Spleen (tissue), 11 donors: ENCODE measurements at regions not wholly inside any gene's neighbourhood (a gene's known extent, or its start where the extent isn't known, plus 50 kb on each side); places are given as distances from the start of the nearest gene placed in this dataset.

Experiments
- DNase-seq: peaks from one replicate; pipeline ENCODE4 v3.0.0-alpha.2; 2020
- H3K27ac ChIP-seq, 8 donors: fragments of 200-600 bp; sonication (generic) in 7 of 8; 1 replicate in 4 of 8; 2 replicates in 4 of 8; pipeline versions ENCODE4 v1.5.0 to v1.8.0; 2016 to 2021; ENCODE audit warnings: inconsistent platforms in 4 of 8, mild to moderate bottlenecking in 4 of 8, moderate library complexity in 1 of 8
- H3K27me3 ChIP-seq, 7 donors: fragments of 200-600 bp; sonication (generic) in 6 of 7; replicated peaks in 1 of 7; 1 replicate in 4 of 7; 2 replicates in 3 of 7; pipeline versions ENCODE4 v1.5.0 to v1.8.0; 2016 to 2021; ENCODE audit warnings: inconsistent platforms in 3 of 7, mild to moderate bottlenecking in 1 of 7
- H3K36me3 ChIP-seq, 6 donors: fragments of 200-600 bp; sonication (generic) in 5 of 6; 1 replicate in 4 of 6; 2 replicates in 2 of 6; pipeline versions ENCODE4 v1.5.0 to v1.8.0; 2016 to 2021; ENCODE audit warnings: inconsistent platforms in 2 of 6
- H3K4me1 ChIP-seq, 6 donors: fragments of 200-600 bp; sonication (generic) in 5 of 6; 1 replicate in 3 of 6; 2 replicates in 3 of 6; pipeline versions ENCODE4 v1.5.0 to v1.8.0; 2016 to 2021; ENCODE audit warnings: inconsistent platforms in 3 of 6
- H3K4me3 ChIP-seq, 8 donors: fragments of 200-600 bp; sonication (generic) in 7 of 8; 1 replicate in 4 of 8; 2 replicates in 4 of 8; pipeline versions ENCODE4 v1.5.0 to v1.8.0; 2016 to 2021; ENCODE audit warnings: inconsistent platforms in 4 of 8, mild to moderate bottlenecking in 4 of 8, moderate library complexity in 2 of 8
- H3K9me3 ChIP-seq, 8 donors: fragments of 200-600 bp; sonication (generic) in 7 of 8; 1 replicate in 4 of 8; 2 replicates in 4 of 8; pipeline versions ENCODE4 v1.5.0 to v1.8.0; 2016 to 2021; ENCODE audit warnings: inconsistent platforms in 4 of 8
- POLR2A ChIP-seq, 3 donors: fragments of 450-650 bp; IDR thresholded peaks; one replicate each; pipeline ENCODE4 v1.5.1; 2017; ENCODE audit warnings: antibody characterized with exemption in 3 of 3, mild to moderate bottlenecking in 1 of 3
- POLR2AphosphoS5 ChIP-seq, 3 donors: sonication (generic); formaldehyde crosslinking; IDR thresholded peaks; one replicate each; pipeline ENCODE4 v1.5.1; 2017; ENCODE audit warnings: antibody characterized with exemption in 3 of 3
- WGBS, 5 donors: extraction: QIAGEN DNeasy Blood & Tissue Kit in 3 of 5; methylation state at CpG; one replicate each; pipeline versions ENCODE4 v1.1.5 to v1.1.7; 2013 to 2018; 5-methylcytosine and 5-hydroxymethylcytosine counted together
- intact Hi-C: fragments of 100-400 bp; cut with DNase I; formaldehyde crosslinking; loops from one replicate; pipeline ENCODE4 v1.15.0; 2023; ENCODE audit warnings: low total_unique reads
- TF ChIP-seq, protein P1 (sequence below), 11 experiments: fragments of 200-600 bp in 7 of 11; fragments of 450-650 bp in 4 of 11; sonication (generic) in 4 of 11; IDR thresholded peaks in 8 of 11; conservative IDR thresholded peaks in 3 of 11; 1 replicate in 7 of 11; 2 replicates in 4 of 11; pipeline versions ENCODE4 v1.4.0 to v1.8.0; 2016 to 2021; ENCODE audit warnings: antibody characterized with exemption in 11 of 11, inconsistent platforms in 4 of 11, mild to moderate bottlenecking in 1 of 11
- donor health status: healthy with polysubstance abuse.
- donor health status: DM: no; HTN: no; CAD: no; lungs with moderate emphysema.
- donor health status: DM: no; HTN: no; CAD: no.
- donor health status: Bipolar disorder and iron deficiency.
- donor health status: healthy.
- donor health status: DM: no; HTN: no; CAD: no.
- donor health status: DM: yes; HTN: yes; CAD: no.

DNA sequence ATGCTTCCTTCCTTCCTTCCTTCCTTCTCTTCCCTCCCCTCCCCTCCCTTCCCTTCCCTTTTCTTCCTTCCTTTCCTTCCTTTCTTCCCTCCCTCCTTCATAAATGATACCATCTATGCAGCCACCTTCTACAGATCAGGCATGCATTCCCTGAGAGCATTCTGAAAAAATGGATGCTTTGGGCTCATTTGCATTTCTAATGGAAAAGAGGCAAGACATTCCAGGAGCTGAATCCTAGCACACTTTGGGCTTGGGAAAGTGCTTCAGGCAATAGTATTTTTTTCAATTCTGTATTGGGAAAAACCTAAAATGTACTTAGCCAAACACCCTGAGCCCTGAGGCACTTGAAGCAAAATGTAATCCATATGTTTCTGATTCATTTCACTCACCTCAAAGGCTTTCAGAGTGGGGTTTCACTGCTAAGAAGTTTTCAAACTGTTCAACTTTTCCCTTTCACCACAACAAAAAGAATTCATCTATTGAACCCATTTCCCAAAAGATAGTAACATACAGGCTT, 220.1 kb upstream of the RORA start:
- no peak for DNase-seq

DNA sequence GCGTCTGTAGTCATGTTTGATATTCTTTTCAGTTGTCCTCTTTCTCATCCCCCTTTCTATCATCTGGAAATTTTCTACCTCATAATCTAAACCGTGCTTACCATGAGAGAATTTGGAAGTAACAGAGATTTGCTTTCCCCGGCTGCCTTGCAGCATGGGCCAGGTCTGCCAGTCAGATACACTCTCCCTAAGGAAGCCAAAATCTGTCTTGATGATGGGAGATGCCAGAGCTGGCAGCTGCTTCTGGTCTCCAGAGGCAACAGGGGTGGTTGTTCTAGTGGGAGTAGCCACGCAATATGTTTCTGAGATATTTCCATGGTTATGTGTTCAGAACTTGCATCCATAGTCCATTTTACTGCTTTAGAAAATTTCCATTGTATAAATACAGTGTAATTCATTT, 218.9 kb upstream of the RORA start:
- WGBS, 5 donors = 81 to 90% (median 87%) methylated on average over 4 of the region's 4 CpGs
- H3K27me3 ChIP-seq = no peaks in the 10 kb centered on the region

More for the DNA sequence above, 220.1 kb upstream of the RORA start:
- H3K4me3 ChIP-seq = no peak overlapping the region
- no peaks in the 10 kb centered on the region for H3K36me3 ChIP-seq
- H3K4me1 ChIP-seq = no peaks in the 10 kb centered on the region
- TF ChIP-seq, protein P1, sequence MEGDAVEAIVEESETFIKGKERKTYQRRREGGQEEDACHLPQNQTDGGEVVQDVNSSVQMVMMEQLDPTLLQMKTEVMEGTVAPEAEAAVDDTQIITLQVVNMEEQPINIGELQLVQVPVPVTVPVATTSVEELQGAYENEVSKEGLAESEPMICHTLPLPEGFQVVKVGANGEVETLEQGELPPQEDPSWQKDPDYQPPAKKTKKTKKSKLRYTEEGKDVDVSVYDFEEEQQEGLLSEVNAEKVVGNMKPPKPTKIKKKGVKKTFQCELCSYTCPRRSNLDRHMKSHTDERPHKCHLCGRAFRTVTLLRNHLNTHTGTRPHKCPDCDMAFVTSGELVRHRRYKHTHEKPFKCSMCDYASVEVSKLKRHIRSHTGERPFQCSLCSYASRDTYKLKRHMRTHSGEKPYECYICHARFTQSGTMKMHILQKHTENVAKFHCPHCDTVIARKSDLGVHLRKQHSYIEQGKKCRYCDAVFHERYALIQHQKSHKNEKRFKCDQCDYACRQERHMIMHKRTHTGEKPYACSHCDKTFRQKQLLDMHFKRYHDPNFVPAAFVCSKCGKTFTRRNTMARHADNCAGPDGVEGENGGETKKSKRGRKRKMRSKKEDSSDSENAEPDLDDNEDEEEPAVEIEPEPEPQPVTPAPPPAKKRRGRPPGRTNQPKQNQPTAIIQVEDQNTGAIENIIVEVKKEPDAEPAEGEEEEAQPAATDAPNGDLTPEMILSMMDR (IDR thresholded peaks at IDR 0.05 in 8 of 11, conservative IDR thresholded peaks at IDR 0.05 in 3 of 11) = no peak
- no peak for TF ChIP-seq POLR2AphosphoS5 (IDR thresholded peaks at IDR 0.05)
- no peak for TF ChIP-seq POLR2A (IDR thresholded peaks at IDR 0.05)
- intact Hi-C loops = no loop called here
- H3K27ac ChIP-seq = no peak overlapping the region
- H3K9me3 ChIP-seq = peaks cover 0 to 7% (median 0%) of the 10 kb centered on the region in 8 donors
- H3K27me3 ChIP-seq = no peaks in the 10 kb centered on the region

DNA sequence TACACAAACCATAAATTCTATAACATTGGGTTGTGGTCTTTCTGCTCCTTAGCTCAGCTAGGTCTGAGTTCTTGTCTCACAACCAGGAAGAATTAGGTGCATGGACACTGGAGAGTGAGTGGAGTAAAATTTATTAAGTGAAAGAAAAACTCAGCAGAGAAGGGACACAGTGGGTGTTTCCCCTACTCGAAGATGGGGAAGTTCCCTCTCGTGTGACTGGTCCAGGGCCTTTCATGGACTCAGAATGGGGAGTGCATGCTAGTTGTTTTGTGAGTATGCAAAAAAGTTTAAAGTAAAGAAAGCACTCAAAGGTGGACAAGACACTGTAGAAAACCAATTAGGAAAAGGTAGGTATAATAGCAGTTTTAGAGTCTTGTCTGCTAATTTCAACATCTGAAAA, 215.5 kb upstream of the RORA start:
- no peaks in the 10 kb centered on the region for H3K27me3 ChIP-seq
- peaks cover 0 to 9% (median 0%) of the 10 kb centered on the region in 8 donors for H3K9me3 ChIP-seq
- H3K4me3 ChIP-seq = no peak overlapping the region
- TF ChIP-seq, protein P1 (IDR thresholded peaks at IDR 0.05 in 8 of 11, conservative IDR thresholded peaks at IDR 0.05 in 3 of 11) = no peak
- TF ChIP-seq POLR2AphosphoS5 (IDR thresholded peaks at IDR 0.05) = no peak
- TF ChIP-seq POLR2A (IDR thresholded peaks at IDR 0.05) = no peak
- WGBS, 5 donors = 44 to 58% (median 53%) methylated on average over 2 of the region's 2 CpGs
- no peaks in the 10 kb centered on the region for H3K4me1 ChIP-seq
- no peak for DNase-seq
- H3K27ac ChIP-seq = no peak overlapping the region
- H3K36me3 ChIP-seq = no peaks in the 10 kb centered on the region
- intact Hi-C loops = no loop called here

More for the DNA sequence above, 218.9 kb upstream of the RORA start:
- Histone ChIP-seq H3K27ac (no peak overlapping the region), H3K4me1 (no peaks in the 10 kb centered on the region), H3K36me3 (no peaks in the 10 kb centered on the region), H3K4me3 (no peak overlapping the region), H3K9me3 (peaks cover 0 to 9% (median 0%) of the 10 kb centered on the region in 8 donors)
- intact Hi-C loops = no loop called here
- TF ChIP-seq POLR2AphosphoS5 (IDR thresholded peaks at IDR 0.05) (no peak), POLR2A (IDR thresholded peaks at IDR 0.05) (no peak)
- TF ChIP-seq, protein P1 (IDR thresholded peaks at IDR 0.05 in 8 of 11, conservative IDR thresholded peaks at IDR 0.05 in 3 of 11) = no peak
- no peak for DNase-seq

DNA sequence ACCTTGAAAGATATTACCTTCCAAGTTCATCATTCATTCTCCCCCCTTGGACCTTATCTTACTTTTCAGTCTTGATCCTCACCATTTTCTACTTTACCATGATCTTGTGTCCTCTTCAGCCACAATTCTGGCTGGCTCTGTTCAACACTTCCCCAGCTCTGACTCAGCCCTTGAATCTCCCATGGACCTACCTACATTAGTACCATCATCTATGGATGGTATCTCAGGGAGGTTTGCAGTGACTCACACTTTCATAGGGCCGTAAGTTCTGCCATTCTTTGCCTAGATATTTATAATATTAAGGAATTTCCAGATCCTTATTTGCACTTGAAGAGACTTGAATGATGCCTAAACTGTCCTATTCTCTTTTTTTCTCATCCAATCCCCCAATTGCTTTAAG, 213.7 kb upstream of the RORA start:
- DNase-seq = no peak
- Histone ChIP-seq H3K27ac (no peak overlapping the region), H3K4me1 (no peaks in the 10 kb centered on the region), H3K4me3 (no peak overlapping the region), H3K9me3 (peaks cover 0 to 9% (median 0%) of the 10 kb centered on the region in 8 donors), H3K27me3 (no peaks in the 10 kb centered on the region), H3K36me3 (no peaks in the 10 kb centered on the region)
- TF ChIP-seq, protein P1 (IDR thresholded peaks at IDR 0.05 in 8 of 11, conservative IDR thresholded peaks at IDR 0.05 in 3 of 11) = no peak
- no peak for TF ChIP-seq POLR2A (IDR thresholded peaks at IDR 0.05)
- TF ChIP-seq POLR2AphosphoS5 (IDR thresholded peaks at IDR 0.05) = no peak
- WGBS, 5 donors = 73 to 93% (median 85%) methylated on average over 1 of the region's 1 CpG
- intact Hi-C loops = no loop called here
